HuH-7.5 (cell line): ENCODE measurements at regions not wholly inside any gene's neighbourhood (a gene's known extent, or its start where the extent isn't known, plus 50 kb on each side); places are given as distances from the start of the nearest gene placed in this dataset.

Source experiments
- DNase-seq: peaks from one replicate; pipeline ENCODE4 v3.0.0; 2011; ENCODE audit warnings: low spot score

DNA sequence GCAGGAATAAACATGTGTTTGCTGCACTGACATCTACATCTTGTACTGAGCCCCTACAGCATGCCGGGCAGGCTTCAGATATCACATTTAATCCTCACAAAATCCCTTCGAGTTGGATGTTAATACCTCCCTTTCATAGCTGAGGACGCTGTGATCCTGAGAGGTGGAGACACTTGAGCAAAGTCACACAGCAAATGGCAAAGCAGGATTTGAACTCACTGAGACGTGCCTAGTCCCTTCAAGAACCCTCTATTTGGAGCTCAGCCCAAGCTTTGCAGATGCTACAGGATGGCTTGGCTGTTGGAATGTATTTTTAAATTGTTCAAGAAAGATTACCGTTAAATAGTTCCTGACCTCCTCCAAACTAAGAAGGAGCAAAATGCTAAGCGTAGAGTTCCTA is 64.6 kb upstream of the SLC6A6 start:
- DNase-seq, result no peak

- DNase-seq, result no peak
Measured at GRCh38 chr3:14338242-14338641, 64.2 kb upstream of the SLC6A6 start.

- DNase-seq, result no peak
Measured at GRCh38 chr3:14338898-14339458, 63.4 kb upstream of the SLC6A6 start.

GRCh38 chr3:14340960-14341708 is 61.3 kb upstream of the SLC6A6 start:
- DNase-seq, result no peak

DNA sequence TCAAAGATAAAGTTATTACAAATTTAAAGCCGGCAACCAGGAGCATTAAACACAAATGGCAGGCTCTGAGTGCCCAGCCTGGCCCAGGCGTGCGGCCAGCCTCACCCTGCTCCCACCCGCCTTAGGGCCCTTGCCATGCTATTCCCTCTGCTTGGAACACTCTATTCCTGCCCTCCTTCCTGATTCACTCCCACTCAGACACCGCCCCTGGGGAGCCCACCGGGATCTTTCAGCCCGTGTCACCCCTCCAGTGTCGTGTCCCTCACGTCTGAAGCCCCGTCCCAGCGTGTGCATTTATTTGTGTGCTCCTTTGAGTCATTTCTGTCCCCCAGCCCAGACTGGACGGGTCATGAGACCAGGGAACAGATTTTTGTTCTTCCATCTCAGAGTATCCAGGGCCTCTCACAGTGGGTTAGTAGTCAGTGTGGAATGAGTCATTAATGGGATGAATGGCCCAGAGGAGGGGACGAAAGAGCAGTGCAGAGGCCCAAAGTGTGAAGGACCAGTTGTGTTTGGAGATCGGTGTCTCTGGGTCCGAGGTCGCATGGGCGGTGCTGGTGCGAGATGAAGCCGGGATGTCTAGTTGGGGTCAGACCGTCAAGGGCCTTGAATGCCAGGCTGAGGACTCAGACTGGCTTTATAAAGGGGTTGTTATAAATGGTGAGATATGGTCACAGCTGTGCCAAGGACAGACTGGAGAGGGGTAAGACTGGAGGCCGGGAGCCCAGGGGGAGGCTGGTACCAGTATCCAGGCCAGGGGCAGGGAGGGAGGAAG is 58.9 kb upstream of the SLC6A6 start:
- no peak for DNase-seq

GRCh38 chr3:14344351-14344750 is 58.1 kb upstream of the SLC6A6 start:
- DNase-seq, result no peak

DNA sequence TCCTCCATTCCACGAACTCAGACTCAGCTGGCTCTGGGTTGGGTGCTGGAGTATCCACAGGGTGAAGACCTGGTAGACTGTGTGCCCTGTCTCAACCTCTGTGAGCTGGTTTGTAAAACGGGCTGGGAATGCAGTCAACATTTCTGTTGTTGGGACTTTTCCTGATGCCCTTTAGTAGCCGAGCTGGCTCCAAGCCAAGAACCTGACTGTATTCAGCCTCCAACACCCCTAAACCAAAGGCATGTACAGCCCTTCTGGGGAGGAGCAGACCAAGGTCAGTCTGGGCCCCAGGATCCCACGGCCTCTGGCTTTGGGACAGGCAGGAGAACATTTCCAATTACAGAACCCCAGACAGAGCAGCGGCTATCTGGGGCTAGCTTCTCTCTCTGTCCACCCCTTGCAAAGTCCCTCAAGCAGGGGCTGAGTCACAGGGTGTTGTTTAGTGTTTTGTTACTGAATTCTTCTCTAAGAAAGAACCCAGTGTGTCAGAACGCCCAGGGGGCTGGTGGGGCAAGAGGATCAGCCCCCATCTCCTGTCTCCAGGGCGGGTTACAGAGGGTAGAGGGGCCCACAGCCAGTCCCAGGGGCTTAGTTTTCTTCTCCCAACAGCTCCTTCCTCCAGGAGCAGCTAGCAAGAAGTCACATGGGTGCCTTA is 56.8 kb upstream of the SLC6A6 start:
- DNase-seq, result no peak

- no peak for DNase-seq
Measured at GRCh38 chr3:14346191-14346590, 56.2 kb upstream of the SLC6A6 start.

GRCh38 chr3:14346642-14347041 is 55.8 kb upstream of the SLC6A6 start:
- no peak for DNase-seq

- DNase-seq, result no peak
Measured at GRCh38 chr3:14347110-14347509, 55.3 kb upstream of the SLC6A6 start.

DNA sequence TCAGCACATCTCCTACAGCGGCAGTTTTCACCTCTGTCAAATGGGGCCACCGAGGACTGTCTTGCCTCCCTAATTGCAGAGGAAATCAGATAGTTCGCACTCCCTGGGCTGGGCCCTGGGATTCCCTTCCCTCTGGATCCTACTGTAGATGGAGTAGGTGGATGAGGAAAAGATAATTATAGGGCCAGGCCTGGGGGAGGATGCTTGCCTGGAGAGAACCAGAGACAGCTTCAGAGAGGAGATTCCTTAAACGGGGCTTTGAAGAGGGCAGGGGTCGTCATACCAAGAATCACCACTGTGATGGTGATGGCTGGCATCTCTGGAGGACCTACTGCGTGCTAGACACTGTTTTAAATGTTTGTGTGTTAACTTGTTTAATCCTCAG is 50.8 kb upstream of the SLC6A6 start:
- DNase-seq, result no peak

- no peak for DNase-seq
Measured at GRCh38 chr3:14352002-14352627, 50.3 kb upstream of the SLC6A6 start.
